Calu3 (cell line): ENCODE measurements at regions not wholly inside any gene's neighbourhood (a gene's known extent, or its start where the extent isn't known, plus 50 kb on each side); places are given as distances from the start of the nearest gene placed in this dataset.

Experiments used
- BruUV-seq: library from RNA; stranded (reverse); fragments of 400-500 nt; replicated peaks from 2 replicates; lab custom pipeline; 2021; lab: Mats Ljungman, UMichigan
- CTCF ChIA-PET: fragments of 300-600 bp; sonication (Branson Sonifier 250); formaldehyde crosslinking; loops from one replicate; lab custom pipeline; 2022; ENCODE audit warnings: antibody characterized with exemption; lab: Charles Lee
- DNase-seq: peaks from one replicate; pipeline ENCODE4 v3.0.0; 2022
- H3K27ac Mint-ChIP-seq: one replicate; pipeline ENCODE4 v1.8.0; 2022; ENCODE audit warnings: mixed read lengths; ENCODE audit not compliant: unreplicated experiment
- H3K27me3 Mint-ChIP-seq: one replicate; pipeline ENCODE4 v1.8.0; 2022; ENCODE audit warnings: mixed read lengths; ENCODE audit not compliant: unreplicated experiment
- H3K36me3 Mint-ChIP-seq: one replicate; pipeline ENCODE4 v1.8.0; 2022; ENCODE audit warnings: mild to moderate bottlenecking, moderate library complexity, mixed read lengths; ENCODE audit not compliant: insufficient read depth, unreplicated experiment
- H3K4me1 Mint-ChIP-seq: one replicate; pipeline ENCODE4 v1.8.0; 2022; ENCODE audit warnings: mild to moderate bottlenecking, low read depth, mixed read lengths; ENCODE audit not compliant: unreplicated experiment
- H3K4me3 Mint-ChIP-seq: one replicate; pipeline ENCODE4 v1.8.0; 2022; ENCODE audit warnings: mild to moderate bottlenecking, low read depth, moderate library complexity, mixed read lengths; ENCODE audit not compliant: unreplicated experiment
- H3K9me3 Mint-ChIP-seq: one replicate; pipeline ENCODE4 v1.8.0; 2022; ENCODE audit warnings: low read depth, mixed read lengths; ENCODE audit not compliant: unreplicated experiment
- CTCF ChIP-seq: fragments of 200-600 bp; IDR thresholded peaks from one replicate; pipeline ENCODE4 v1.8.0; 2022; ENCODE audit warnings: antibody characterized with exemption; ENCODE audit not compliant: unreplicated experiment
- intact Hi-C: fragments of 100-400 bp; cut with micrococcal nuclease; formaldehyde crosslinking; loops from one replicate; pipeline ENCODE4 v1.10.0; 2022; ENCODE audit not compliant: unreplicated experiment

GRCh38 chr2:24418166-24418841 lies 58.0 kb upstream of the ITSN2 start:
- no TSS peak for BruUV-seq
- no peaks in the 10 kb centered on the region for H3K27me3 Mint-ChIP-seq
- no peak overlapping the region for H3K27ac Mint-ChIP-seq

DNA sequence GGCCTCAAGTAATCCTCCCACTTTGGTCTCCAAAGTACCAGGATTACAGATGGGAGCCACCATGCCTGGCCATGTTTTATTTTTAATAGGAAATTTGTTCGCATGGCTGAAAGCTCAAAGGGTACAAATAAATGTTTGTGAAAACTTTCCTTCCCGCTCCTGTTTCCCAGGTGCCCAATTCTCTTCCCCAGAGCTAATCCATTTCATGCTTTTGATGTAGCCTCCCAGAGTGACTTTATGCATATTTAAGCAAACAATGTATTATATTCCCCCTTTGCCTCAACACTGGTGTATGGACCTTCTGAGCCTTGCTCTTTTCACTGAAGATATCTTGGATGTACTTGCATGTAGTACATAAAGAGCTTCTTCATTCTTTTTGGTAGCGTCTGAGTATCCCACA lies 52.5 kb upstream of the ITSN2 start:
- Mint-ChIP-seq H3K4me3 (no peak overlapping the region), H3K27me3 (no peaks in the 10 kb centered on the region), H3K36me3 (no peaks in the 10 kb centered on the region), H3K27ac (no peak overlapping the region), H3K9me3 (no peaks in the 10 kb centered on the region), H3K4me1 (no peaks in the 10 kb centered on the region)
- no peak for TF ChIP-seq CTCF
- BruUV-seq: no TSS peak
- intact Hi-C loops: no loop called here
- no peak for DNase-seq
- CTCF ChIA-PET: no interaction called here

More at GRCh38 chr2:24418166-24418841, 58.0 kb upstream of the ITSN2 start:
- TF ChIP-seq CTCF: no peak
- CTCF ChIA-PET: no interaction called here
- no peak overlapping the region for H3K4me3 Mint-ChIP-seq
- H3K9me3 Mint-ChIP-seq: no peaks in the 10 kb centered on the region
- DNase-seq: no peak
- intact Hi-C loops: no loop called here
- peaks cover 4% of the 10 kb centered on the region for H3K4me1 Mint-ChIP-seq
- no peaks in the 10 kb centered on the region for H3K36me3 Mint-ChIP-seq

GRCh38 chr2:24411488-24412151 lies 51.3 kb upstream of the ITSN2 start:
- TF ChIP-seq CTCF: no peak
- BruUV-seq: no TSS peak
- Mint-ChIP-seq H3K9me3 (no peaks in the 10 kb centered on the region), H3K36me3 (no peaks in the 10 kb centered on the region), H3K4me3 (no peak overlapping the region), H3K4me1 (no peaks in the 10 kb centered on the region), H3K27me3 (no peaks in the 10 kb centered on the region), H3K27ac (no peak overlapping the region)
- no peak for DNase-seq
- CTCF ChIA-PET: interaction anchor here (2.0 kb wide), 1 partner anchor 416 kb away, joined by 9 read pairs; no protein-coding TSS in a partner anchor
- intact Hi-C loops: loop anchor here (2.0 kb wide), 1 partner anchor 717 kb away; no protein-coding TSS in a partner anchor

- CTCF ChIA-PET: interaction anchor here (2.0 kb wide), 1 partner anchor 417 kb away, joined by 9 read pairs; no protein-coding TSS in a partner anchor
These were observed 50.6 kb upstream of the ITSN2 start for GRCh38 chr2:24410976-24411375.

More at GRCh38 chr2:24410976-24411375, 50.6 kb upstream of the ITSN2 start:
- Mint-ChIP-seq H3K36me3 (no peaks in the 10 kb centered on the region), H3K4me3 (no peak overlapping the region), H3K27me3 (no peaks in the 10 kb centered on the region), H3K4me1 (no peaks in the 10 kb centered on the region), H3K9me3 (no peaks in the 10 kb centered on the region), H3K27ac (no peak overlapping the region)
- no peak for DNase-seq
- intact Hi-C loops: loop anchor here (1.0 to 2.0 kb wide), 3 partner anchors 416 to 785 kb away; no protein-coding TSS in a partner anchor
- TF ChIP-seq CTCF: no peak
- BruUV-seq: no TSS peak
